SIG-M5 treated with dmso at 0.1 percent for 504 hours (cell line): ENCODE measurements at regions not wholly inside any gene's neighbourhood (a gene's known extent, or its start where the extent isn't known, plus 50 kb on each side); places are given as distances from the start of the nearest gene placed in this dataset.
A peak's percentile ranks its signal among the peaks of the same experiment; 100 is the strongest.
"Not testable (repeated sequence)": the region's sequence is repeated elsewhere in the genome, so short reads cannot be mapped to it uniquely, and the experiment has no call there.

Experiments
- DNase-seq: peaks from one replicate; lab custom pipeline; 2025; ENCODE audit not compliant: unreplicated experiment; lab: John Stamatoyannopoulos, UW

DNA sequence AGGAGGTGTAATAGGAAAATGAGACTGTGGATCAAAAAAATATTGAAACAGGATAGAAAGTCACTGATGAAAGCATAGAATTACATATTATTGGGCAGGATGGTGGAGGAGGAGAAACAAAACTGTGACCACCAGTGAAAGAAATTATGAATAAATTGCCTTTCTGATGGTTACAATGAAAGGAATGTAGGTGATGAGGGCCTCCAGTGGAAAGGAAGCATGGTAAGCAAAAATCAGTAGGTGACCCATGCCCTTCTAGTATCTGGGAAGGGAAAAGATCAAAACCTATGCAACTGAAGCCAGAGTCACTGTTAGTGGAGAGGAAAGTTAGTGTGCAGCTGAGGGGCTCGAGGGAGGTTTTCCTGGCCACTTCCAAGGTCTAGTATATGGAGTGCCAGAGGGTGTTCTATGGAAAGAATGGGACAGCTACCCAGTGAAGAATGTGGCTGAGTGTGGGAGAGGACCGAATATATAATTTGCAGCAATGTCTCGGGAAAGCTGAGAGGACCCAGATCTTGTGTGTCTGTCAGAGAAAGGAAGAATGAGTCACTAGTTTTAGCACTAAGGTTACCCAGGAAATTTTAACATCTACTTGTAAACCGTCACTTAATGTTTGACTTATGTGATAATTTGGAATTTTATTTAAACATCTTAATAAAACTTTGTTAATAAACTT lies 146.2 kb downstream of the NFKBIZ start:
- DNase-seq: no peak

DNA sequence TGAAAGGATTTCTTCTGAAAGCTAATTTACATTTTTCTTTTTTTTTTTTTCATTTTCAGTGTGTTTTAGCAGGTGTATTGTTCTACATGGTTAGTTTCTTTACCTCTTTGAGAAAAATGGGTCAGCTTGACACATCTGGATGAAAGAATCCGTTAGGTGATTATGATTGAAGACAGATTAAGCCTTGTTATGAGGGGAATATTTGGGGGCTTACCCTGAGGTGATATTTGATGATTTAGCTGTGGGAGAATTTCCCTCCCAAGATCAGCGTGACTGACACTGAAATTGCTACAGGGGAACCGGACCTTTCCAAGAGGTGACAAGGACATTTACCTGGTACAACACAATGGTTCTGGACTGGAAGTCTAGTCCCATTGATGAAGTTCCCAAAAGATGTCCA lies 147.5 kb downstream of the NFKBIZ start:
- no peak for DNase-seq

DNA sequence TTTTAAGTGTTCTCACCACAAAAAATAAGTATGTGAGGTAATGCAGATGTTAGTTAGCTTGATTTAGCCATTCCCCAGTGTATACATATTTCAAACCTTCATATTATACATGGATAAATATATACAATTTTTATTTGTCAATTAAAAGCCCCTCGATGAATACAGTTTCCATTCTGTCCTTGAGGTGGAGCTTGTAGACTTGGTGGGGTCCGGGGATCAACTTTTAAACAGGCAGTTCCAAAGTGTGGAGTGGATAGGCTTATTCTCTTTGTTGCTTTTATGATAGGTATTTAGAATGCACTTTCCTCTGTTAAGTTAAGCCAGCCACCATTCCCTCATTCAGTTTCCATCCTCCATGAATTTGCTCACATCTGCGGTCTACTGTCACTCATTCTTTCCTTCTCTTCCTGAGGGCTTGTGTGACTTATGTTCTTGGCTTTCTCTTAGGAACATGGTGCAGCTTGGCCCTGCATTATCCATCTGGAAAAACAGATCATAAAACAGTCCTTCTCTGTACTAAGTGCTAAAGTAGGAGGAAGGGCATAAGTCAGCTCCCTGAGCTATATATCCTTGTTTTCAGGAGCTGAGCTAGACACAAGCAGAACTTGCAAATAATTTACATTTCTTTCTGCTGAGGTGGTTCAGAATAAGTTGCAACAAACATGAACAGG lies 149.1 kb downstream of the NFKBIZ start:
- DNase-seq: no peak

DNA sequence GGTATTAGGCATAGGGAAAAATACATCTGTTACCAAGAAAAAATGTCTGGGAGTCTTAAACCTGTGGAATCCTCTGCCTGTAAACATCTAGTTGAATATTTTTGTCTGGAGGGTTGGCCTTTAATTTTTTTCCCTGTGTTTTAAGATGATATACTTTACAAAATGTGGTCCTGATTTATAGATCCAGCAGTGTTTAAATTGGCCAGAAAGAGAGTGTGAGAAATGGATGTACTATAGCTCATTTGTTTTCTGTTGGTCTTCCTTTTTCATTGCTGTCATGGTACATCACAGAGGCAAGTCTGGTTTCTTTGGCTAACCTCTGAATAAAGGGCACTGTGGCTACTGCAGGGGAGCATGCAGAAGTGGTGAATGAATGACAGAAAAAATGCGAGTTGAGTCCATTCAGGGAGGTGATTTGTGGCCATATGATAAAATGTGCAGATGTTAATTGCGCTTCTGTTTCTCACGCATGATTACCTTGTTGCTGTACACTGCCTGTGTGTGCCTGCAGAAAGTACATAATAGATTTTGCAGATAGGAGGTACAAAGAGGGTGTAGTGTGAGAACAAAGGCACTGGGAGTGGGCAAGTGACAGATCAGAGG lies 150.0 kb downstream of the NFKBIZ start:
- no peak for DNase-seq

DNA sequence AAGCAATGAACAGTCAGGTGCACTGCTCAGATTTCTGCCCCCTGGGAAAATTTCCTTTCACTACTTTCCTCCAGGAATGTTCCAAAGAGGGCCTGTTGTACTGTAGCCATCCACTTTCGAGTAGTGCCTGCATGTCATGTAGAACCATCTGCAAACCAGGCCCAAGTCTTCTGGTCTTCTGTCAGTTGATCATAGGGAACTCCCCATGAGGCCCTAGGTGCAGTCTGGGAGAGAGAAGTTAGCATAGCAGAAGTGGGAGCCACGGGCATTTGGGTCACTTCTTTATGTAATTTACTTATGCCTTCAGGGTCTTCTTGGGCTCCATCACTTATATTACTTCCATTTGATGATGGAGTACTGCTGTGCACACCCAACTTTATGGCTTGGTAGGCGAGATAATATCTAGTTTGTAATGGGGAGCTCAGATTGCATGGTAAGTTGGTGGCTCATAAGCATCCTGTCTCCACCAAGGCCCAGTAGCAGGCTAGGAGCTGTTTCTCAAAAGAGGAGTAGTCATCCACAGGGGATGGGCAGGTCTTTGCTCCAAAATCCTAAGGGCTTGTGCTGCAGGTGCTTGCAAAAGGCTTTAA lies 151.4 kb downstream of the NFKBIZ start:
- no peak for DNase-seq

DNA sequence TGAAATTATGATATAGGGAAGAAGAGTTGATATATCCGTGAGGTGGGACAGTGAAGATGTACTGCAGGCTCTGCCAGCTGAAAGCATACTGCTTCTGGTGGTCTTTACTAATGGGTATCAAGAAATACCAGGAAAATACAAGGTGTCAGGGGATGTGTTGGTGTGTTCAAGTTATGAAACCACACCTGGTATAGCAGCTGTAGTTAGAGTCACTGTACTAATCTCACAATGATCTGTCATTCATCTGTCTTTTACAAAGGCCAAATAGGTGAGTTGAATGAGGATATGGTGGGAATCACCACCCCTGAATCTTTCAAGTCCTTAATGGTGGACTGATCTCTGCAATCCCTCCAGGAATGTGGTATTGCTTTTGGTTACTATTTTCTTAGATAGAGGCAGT lies 152.7 kb downstream of the NFKBIZ start:
- DNase-seq: no peak

DNA sequence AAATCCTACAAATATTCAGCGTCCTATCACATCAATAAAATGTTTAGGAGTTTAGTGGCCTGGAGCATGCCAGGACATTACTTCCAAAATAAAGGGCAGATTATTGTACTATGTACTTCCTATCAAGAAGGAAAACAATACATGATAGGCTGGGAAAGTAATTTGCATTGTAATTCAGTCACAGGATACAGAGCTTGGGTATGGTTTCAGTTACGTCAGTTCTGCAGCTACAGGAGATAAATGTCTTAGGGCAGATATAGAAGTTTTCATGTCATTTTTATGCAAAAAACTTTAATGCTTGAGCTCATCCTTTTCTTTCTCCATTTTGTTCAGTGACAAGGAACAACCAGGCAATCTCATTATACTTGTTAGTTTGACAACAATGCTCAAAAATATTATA lies 155.2 kb downstream of the NFKBIZ start:
- DNase-seq: no peak

DNA sequence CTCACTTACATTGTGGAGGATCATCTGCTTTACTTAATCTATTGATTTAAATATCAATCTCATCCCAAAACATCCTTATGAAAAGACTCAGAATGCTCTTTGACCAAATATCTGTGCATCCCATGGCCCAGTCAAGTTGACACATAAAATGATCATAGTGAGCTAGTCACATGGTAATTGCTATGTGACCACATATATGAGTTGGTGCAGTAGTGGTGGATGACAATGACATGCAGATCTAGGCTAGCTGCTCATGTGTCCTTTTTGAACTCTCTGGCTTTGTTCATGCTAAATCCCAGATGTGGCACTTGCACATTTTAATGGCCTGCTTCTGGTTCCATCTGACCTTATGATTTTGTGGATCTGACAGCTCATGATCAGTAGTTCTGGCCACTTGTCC lies 156.2 kb downstream of the NFKBIZ start:
- no peak for DNase-seq

DNA sequence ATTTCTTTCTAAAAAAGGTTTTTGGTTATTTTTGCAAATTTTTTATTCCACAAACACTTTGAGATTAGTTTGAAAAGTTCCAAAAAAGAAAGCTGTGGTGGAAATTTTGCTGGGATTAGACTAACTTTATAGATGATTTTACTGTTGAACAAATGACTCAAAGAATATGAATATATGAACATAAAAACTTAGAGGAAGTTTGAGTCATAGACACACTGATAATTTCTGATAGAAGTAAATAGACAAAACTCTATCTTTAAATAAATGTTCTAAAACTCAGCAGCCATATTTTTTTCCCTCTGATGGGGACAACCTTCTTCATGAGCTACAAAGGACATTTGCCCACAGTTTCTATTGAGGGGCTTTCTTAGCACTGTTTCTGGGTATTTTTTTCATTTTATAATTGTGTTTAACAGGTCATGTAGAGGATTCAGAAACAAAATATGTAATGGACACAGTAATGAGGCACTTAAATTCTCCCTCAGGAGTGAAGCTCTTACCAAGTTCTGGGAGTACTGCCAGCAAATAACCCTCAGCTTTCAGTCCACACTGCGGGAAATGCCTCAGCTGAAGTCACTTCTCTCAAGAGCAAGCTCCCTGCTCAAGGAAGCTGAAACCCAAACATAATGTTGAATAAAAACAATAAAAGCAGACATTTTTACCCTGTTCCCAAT lies 157.6 kb downstream of the NFKBIZ start:
- no peak for DNase-seq

DNA sequence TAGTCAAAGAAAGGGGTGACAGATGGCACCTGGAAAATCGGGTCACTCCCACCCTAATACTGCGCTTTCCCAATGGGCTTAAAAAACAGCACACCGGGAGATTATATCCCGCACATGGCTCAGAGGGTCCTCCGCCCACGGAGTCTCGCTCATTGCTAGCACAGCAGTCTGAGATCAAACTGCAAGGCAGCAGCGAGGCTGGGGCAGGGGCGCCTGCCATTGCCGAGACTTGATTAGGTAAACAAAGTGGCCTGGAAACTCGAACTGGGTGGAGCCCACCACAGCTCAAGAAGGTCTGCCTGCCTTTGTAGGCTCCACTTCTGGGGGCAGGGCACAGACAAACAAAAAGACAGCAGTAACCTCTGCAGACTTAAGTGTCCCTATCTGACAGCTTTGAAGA lies 159.1 kb downstream of the NFKBIZ start:
- not testable (repeated sequence) for DNase-seq

DNA sequence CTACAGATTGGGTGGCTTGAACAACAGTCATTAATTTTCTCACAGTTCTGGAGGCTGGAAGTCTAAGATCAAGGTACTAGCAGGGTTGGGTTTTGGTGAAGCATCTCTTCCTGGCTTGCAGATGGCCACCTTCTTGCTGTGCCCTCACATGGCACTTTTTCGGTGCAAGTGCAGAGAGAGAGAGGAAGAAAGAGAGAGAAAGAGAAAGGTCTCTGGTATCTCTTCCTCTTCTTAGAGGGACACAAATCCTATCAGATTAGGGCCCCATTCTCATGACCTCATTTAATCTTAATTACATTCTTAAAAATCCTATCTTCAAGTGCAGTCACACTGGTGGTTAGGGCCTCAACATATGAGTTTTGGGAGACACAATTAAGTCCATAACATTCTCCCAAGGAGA lies 167.1 kb downstream of the NFKBIZ start:
- DNase-seq: no peak

DNA sequence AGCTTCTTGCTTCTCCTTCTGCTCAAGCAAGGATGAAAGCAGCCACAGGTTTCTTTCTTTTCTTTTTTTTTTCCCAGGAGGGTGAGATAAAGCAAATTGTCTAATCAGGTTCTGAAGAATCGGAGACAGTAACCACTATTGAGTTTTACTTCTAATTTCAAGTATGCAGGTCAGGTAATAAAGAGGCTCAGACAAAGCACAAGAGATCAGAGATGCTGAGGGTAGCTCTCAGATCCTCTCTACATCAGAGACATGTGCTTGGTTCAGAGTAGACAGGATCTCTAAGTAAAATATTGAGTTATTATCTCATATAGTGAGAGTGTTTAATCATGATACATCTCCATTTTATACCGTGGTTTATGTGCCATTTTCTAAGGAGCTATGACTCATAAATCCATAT lies 168.5 kb downstream of the NFKBIZ start:
- DNase-seq: no peak

DNA sequence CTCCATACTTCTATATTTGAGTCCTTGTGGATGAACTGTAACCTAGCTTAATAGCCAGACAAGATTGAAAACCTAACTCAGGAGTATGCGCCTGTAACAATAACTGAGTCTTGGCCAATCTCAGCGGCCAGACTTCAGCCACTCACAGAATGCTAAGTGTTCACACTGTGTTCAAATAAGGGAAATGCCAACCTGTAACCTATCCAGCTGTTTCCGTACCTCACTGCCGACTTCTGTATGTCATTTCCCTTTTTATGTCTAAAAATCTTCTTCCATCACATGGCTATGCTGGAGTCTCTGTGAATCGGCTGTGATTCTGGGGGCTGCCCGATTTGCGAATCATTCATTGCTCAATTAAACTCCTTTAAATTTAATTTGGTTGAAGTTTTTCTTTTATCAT lies 169.2 kb downstream of the NFKBIZ start:
- no peak for DNase-seq

DNA sequence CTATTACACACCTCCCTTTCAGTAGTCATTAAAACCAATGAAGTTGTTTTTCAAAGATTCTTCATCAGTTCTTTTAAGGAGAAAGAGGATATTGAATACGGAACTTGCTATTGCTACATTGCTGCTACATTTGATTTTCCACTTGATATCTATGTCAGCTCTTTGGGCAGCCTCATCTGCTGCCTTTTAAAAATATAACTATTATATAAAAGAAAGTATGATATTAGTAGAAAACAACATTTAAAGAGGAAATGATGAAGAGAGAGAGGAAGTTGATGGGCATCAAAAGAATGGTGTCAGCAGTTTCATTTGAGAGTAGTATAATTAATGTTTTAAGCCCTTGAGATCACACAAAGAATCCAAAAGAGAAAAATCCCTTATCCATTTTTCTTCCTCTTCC lies 171.4 kb downstream of the NFKBIZ start:
- DNase-seq: peak; percentile 21

DNA sequence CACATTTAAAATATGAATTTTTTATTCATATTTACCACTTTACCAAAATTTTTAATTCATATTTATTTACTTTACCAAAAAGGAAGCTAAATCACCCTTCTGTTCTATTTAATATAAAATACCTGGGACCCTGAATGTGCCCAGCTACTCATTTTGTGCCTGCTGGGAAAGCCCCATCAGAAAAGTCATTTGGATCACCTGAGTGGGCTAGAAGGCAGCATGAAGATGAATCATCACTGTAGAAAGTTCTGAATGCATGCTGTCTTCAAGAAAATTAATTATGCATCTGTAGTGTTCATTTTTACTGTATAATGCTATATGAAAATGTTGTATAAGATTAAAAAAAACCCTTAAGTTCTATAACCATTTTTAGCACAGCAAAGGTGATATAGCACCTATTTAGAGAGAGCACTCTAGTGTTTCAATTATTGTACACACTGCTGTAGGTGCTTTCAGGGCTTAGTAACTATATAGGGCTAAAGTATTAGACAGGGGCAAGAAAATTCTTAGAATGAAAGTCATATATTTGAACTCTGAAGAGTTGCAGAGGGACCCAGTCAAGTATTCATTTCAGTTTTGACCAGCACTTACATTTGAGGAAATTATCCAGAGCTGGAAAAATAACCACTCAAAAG lies 175.1 kb downstream of the NFKBIZ start:
- no peak for DNase-seq

DNA sequence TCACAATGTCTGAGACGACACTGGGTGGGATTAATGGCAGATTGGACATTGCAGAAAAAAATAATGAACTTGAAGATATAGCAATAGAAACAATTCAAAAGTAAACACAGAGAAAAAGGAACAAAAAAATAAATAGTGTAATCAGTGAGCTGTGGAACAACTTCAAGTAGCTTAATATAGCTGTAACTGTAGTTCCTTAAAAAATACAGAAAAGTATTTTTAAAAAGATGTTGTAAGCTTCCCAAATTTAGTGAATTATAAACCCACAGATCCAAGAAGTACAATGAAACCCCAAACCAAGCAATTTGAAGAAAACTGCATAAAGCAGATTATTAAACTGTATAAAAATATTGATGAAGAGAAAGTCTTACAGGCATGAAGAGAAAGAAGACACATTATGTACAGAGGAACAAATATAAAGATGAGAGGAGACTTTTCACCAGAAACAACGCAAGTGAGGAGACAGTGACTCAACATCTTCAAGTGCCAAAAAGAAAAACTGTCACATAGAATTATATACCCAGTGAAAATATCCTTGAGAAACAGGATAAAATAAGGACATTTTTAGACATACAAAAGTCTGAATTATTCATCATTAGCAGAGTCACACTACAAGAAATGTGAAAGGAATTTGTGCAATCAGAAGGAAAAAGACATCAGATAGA lies 176.4 kb downstream of the NFKBIZ start:
- peak; percentile 70 for DNase-seq

DNA sequence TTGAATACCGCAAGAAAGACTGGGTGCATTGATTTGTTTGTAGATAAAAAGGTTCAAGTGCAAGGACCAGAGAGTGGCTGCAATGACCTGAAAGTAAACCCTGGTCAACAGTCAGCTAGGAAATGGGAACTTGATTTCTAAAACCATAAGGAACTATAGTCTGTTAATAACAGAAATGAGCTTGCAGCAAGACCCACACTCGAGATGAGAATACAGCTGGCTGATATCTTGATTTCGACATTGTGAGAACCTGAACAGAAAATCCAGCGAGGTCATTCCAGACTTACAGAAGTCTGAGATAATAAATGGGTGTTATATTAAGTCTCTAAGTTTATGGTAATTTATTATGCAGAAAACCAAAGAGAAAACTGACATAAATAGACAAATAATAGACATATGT lies 177.3 kb downstream of the NFKBIZ start:
- DNase-seq: peak; percentile 76

DNA sequence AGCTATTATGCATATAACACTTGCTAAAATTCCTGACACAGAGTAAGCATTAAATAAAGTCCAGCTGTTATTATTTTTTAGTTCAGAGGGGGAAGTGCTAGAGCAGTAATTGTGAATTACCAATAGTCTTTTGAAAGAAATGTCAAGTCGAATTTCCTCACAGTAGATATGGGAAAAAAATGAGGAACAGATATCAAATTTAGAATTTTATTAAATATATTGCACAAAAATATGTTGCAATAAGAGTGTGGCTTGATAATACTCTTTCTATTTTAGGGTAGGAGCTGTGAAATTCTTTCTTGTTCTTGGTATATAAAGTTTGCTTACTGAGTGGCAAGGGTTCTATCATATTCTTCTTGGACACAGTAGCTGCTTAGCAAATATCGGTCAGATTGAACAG lies 181.3 kb downstream of the NFKBIZ start:
- DNase-seq: peak; percentile 71

DNA sequence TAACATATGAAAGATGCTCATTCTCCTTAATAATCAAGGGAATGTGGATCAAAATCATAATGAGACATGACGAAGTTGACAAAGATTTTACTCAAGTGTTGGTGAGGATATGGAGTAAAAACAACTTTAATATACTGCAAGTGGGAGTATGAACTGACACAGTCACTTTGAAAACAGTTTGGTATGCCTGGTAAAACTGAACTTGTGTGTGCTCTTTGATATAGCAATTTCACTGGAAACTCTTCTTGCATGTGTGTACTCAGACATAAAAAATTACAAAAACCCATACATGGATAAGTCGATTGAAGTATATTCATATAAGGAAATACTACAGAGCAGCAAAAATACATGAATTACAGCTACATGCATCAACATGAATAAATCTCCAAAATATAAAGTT lies 182.5 kb downstream of the NFKBIZ start:
- DNase-seq: no peak

DNA sequence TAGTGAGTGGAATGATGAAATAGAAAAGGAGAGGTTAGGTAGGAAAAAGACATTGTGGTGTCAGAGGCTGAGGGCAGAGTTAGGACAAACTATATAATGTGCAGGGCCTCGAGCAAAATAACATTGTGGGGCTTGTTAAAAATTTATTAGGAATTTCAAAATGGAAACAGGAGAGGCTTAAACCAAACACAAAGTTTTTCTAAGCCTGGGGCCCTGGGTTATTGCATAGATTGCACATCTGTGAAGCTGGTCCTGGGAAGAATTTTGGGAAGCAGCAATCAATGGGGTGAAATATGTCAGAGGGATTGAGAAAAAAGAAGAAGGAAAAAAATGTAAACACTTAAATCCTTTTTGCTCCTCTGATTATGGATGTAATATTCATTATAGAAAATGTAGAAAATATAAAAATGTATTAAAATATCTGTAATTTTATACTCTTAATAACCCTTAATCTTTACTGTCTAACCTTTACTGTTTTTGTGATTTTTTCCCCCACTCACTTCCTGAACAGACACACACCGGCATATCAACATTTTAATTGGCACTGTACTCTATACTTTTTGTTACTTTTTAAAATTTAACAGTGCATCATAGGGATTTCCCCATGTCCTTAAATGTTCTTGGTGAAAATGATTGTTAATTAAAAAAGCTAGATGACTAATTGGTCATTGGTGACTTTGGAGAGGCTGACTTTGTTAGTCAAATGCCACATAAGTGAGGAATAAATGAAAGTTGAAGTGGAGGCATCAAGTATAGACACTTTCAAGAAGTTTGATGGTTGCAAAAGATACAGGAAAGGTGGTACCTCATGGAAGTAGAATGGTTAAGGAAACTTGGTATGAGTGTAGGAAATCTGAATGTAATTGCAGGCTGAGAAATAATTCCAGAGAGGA lies 183.4 kb downstream of the NFKBIZ start:
- no peak for DNase-seq
